Mesenchymal stem cell (in vitro differentiated cells and primary cell): ENCODE measurements at regions not wholly inside any gene's neighbourhood (a gene's known extent, or its start where the extent isn't known, plus 50 kb on each side); places are given as distances from the start of the nearest gene placed in this dataset.

Experiments used
- DNase-seq: peaks from one replicate; pipeline ENCODE4 v3.0.0-alpha.2; 2013
- H2AFZ ChIP-seq: one replicate; pipeline ENCODE4 v1.6.1; 2013; ENCODE audit warnings: low read depth, mild to moderate bottlenecking, control low read depth, inconsistent platforms, low read length, moderate library complexity
- H2AK5ac ChIP-seq: 2 replicates; pipeline ENCODE4 v1.6.1; 2013; ENCODE audit warnings: low read length, moderate library complexity, mild to moderate bottlenecking, inconsistent platforms; ENCODE audit not compliant: severe bottlenecking
- H2BK120ac ChIP-seq: one replicate; pipeline ENCODE4 v1.6.1; 2013; ENCODE audit warnings: low read depth, mild to moderate bottlenecking, inconsistent platforms, low read length, moderate library complexity
- H2BK12ac ChIP-seq, 2 experiments: one replicate each; pipeline ENCODE4 v1.6.1; 2013; ENCODE audit warnings: inconsistent platforms in 2 of 2, low read length in 2 of 2, mild to moderate bottlenecking in 2 of 2, moderate library complexity in 2 of 2, control low read depth in 1 of 2
- H2BK15ac ChIP-seq: one replicate; pipeline ENCODE4 v1.6.1; 2013; ENCODE audit warnings: mild to moderate bottlenecking, low read depth, inconsistent platforms; ENCODE audit not compliant: poor library complexity, severe bottlenecking
- H2BK5ac ChIP-seq: 2 replicates; pipeline ENCODE4 v1.6.1; 2013; ENCODE audit warnings: low read depth, mild to moderate bottlenecking, low read length, control low read depth, inconsistent platforms; ENCODE audit not compliant: poor library complexity, severe bottlenecking
- H3K14ac ChIP-seq, 2 experiments: one replicate each; pipeline ENCODE4 v1.6.1; 2013; ENCODE audit warnings: inconsistent platforms in 2 of 2, low read length in 2 of 2, control low read depth in 1 of 2, mild to moderate bottlenecking in 1 of 2, moderate library complexity in 1 of 2
- H3K18ac ChIP-seq, 2 experiments: one replicate each; pipeline ENCODE4 v1.6.1; 2013; ENCODE audit warnings: inconsistent platforms in 2 of 2, low read length in 2 of 2, control low read depth in 1 of 2, low read depth in 1 of 2, mild to moderate bottlenecking in 1 of 2
- H3K23ac ChIP-seq, 2 experiments: one replicate each; pipeline ENCODE4 v1.6.1; 2013; ENCODE audit warnings: inconsistent platforms in 2 of 2, low read length in 2 of 2, mild to moderate bottlenecking in 2 of 2, moderate library complexity in 2 of 2, control low read depth in 1 of 2
- H3K27ac ChIP-seq: 2 replicates; pipeline ENCODE4 v1.5.1; 2013; ENCODE audit warnings: mild to moderate bottlenecking, moderate library complexity, low read length, control low read depth, inconsistent platforms; ENCODE audit not compliant: poor library complexity, severe bottlenecking
- H3K27me3 ChIP-seq, 2 experiments: 2 replicates each; pipeline versions ENCODE4 v1.6.1 to v1.7.0; 2013; ENCODE audit warnings: low read length in 2 of 2, mild to moderate bottlenecking in 2 of 2, moderate library complexity in 2 of 2, control low read depth in 1 of 2, inconsistent platforms in 1 of 2; ENCODE audit not compliant: control insufficient read depth in 1 of 2, insufficient read depth in 1 of 2
- H3K36me3 ChIP-seq, 2 experiments: 2 replicates each; pipeline versions ENCODE4 v1.6.1 to v1.7.0; 2013; ENCODE audit warnings: low read length in 2 of 2, control low read depth in 1 of 2, inconsistent platforms in 1 of 2, low read depth in 1 of 2, mild to moderate bottlenecking in 1 of 2; ENCODE audit not compliant: insufficient read depth in 2 of 2, control insufficient read depth in 1 of 2
- H3K4ac ChIP-seq, 2 experiments: one replicate each; pipeline ENCODE4 v1.6.1; 2013; ENCODE audit warnings: inconsistent platforms in 2 of 2, low read length in 2 of 2, mild to moderate bottlenecking in 2 of 2, moderate library complexity in 2 of 2, control low read depth in 1 of 2, low read depth in 1 of 2
- H3K4me1 ChIP-seq: 2 replicates; pipeline ENCODE4 v1.6.1; 2013; ENCODE audit warnings: low read depth, low read length, control low read depth; ENCODE audit not compliant: control insufficient read depth, insufficient read depth
- H3K4me2 ChIP-seq: 2 replicates; pipeline ENCODE4 v1.6.1; 2013; ENCODE audit warnings: low read length, mild to moderate bottlenecking, inconsistent platforms; ENCODE audit not compliant: poor library complexity, severe bottlenecking
- H3K4me3 ChIP-seq, 2 experiments: 2 replicates each; pipeline versions ENCODE4 v1.5.1 to v1.7.0; 2013; ENCODE audit warnings: low read length in 2 of 2, mild to moderate bottlenecking in 2 of 2, control low read depth in 1 of 2, low read depth in 1 of 2; ENCODE audit not compliant: insufficient read depth in 1 of 2
- H3K79me1 ChIP-seq: replicated peaks from 2 replicates; pipeline ENCODE4 v1.6.1; 2013; ENCODE audit warnings: mild to moderate bottlenecking, control low read depth, low read length, inconsistent platforms; ENCODE audit not compliant: poor library complexity, severe bottlenecking
- H3K9ac ChIP-seq: 2 replicates; pipeline ENCODE4 v1.7.0; 2013; ENCODE audit warnings: mild to moderate bottlenecking, low read length, moderate library complexity
- H3K9me3 ChIP-seq: 2 replicates; pipeline ENCODE4 v1.7.0; 2013; ENCODE audit warnings: mild to moderate bottlenecking, low read length; ENCODE audit not compliant: control insufficient read depth
- H4K8ac ChIP-seq: one replicate; pipeline ENCODE4 v1.6.1; 2013; ENCODE audit warnings: inconsistent platforms, mild to moderate bottlenecking, low read length, moderate library complexity
- H4K91ac ChIP-seq: one replicate; pipeline ENCODE4 v1.6.1; 2013; ENCODE audit warnings: mild to moderate bottlenecking, low read length, inconsistent platforms
- WGBS: methylation state at CpG from one replicate; pipeline ENCODE4 v1.1.7; 2013; ENCODE audit warnings: mixed read lengths; 5-methylcytosine and 5-hydroxymethylcytosine counted together

DNA sequence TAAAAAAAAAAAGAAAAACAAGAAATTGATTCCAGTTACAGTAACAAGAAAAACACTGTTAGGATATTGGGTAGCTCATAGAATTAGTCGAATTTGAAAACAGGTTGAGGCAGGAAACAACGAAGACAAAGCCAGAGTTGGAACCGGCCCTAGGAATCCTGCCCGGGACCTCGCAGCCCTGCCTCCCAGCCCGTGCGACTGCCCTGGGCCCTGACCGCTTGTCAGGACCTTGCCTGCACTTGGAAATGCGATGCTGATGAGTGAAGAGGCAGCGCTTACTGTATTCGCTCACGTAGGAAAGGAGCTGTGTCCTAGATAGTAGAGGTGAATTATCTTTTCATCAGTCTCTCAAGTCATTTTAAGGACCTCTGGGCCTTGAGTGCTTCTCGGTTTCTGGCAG lies 611.7 kb upstream of the FAT1 start:
- H3K4ac ChIP-seq: no peak overlapping the region
- H2BK12ac ChIP-seq: no peak overlapping the region
- DNase-seq: no peak
- no peak overlapping the region for H3K4me2 ChIP-seq
- no peaks in the 10 kb centered on the region for H3K4me1 ChIP-seq
- H2BK5ac ChIP-seq: no peak overlapping the region
- H4K91ac ChIP-seq: no peak overlapping the region
- H2AFZ ChIP-seq: no peak overlapping the region
- no peak overlapping the region for H3K9ac ChIP-seq
- 94% methylated on average over 13 of the region's 13 CpGs for WGBS
- no peak overlapping the region for H2BK15ac ChIP-seq
- no peak overlapping the region for H3K27ac ChIP-seq
- H3K36me3 ChIP-seq: no peaks in the 10 kb centered on the region
- no peaks in the 10 kb centered on the region for H3K79me1 ChIP-seq
- H2BK120ac ChIP-seq: no peak overlapping the region
- peaks cover 11% of the 10 kb centered on the region for H3K9me3 ChIP-seq
- H3K23ac ChIP-seq: no peak overlapping the region
- H4K8ac ChIP-seq: no peak overlapping the region
- no peak overlapping the region for H3K4me3 ChIP-seq
- H3K14ac ChIP-seq: peak overlapping the region in 1 of 2 experiments; percentile 62
- no peaks in the 10 kb centered on the region for H3K27me3 ChIP-seq
- no peak overlapping the region for H2AK5ac ChIP-seq
- no peak overlapping the region for H3K18ac ChIP-seq

DNA sequence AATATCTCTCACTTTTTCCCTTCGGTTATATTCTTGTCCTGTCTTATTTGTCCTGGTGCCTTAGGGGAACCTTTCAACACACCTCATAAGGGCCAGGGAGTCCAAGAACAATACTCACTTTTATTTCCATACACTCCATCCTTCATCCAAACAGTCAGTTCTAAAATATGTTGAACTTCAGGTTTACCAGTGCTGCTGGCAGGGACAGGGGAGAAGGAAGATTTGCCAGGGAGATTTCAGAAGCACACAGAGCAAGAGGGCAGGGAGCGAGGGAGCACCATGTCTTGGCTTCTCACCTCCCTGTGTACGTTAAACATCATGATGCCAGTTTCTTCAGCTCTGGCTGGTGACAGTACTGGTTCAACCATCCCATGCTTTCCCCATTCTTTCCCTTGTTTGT lies 631.1 kb upstream of the FAT1 start:
- H3K18ac ChIP-seq: no peak overlapping the region

DNA sequence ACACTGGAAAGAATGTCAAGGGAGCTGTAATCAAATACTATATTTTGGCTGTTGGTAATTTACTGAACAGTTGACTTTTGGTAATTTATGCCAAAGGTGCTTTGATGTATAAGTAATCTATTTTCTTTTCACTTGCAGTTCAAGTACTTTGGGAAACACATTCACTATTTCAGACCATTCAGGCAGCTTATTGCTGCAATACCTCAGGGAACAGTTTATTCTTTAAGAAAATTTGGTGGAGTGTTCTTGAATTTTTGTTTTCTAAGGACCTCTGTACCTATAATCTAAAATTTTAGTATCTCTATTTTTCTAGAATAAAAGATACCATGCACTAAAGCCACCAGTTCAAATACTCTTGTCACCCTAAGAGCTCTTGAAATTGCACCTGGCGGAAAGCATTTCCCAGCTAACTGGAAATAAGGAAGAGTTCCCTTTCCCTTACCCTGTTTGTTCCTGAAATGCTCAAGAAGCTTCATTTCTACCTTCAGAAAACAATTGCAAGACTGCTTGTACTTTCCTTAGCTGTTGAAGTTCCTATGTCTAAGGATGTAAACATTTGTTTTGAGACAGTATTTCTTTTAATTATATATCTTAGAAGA lies 633.5 kb upstream of the FAT1 start:
- 92% methylated on average over 1 of the region's 1 CpG for WGBS
- H3K79me1 ChIP-seq: no peaks in the 10 kb centered on the region
- H3K27ac ChIP-seq: no peak overlapping the region

More for the DNA sequence above, 631.1 kb upstream of the FAT1 start:
- no peak overlapping the region for H3K27ac ChIP-seq
- H3K4me1 ChIP-seq: no peaks in the 10 kb centered on the region
- no peak for DNase-seq
- WGBS: 83% methylated on average over 3 of the region's 3 CpGs
- no peaks in the 10 kb centered on the region for H3K27me3 ChIP-seq
- H3K36me3 ChIP-seq: no peaks in the 10 kb centered on the region
- H2AFZ ChIP-seq: no peak overlapping the region
- H3K4me3 ChIP-seq: no peak overlapping the region
- no peak overlapping the region for H2BK120ac ChIP-seq
- no peak overlapping the region for H2AK5ac ChIP-seq
- no peak overlapping the region for H2BK15ac ChIP-seq
- H3K79me1 ChIP-seq: no peaks in the 10 kb centered on the region
- H4K91ac ChIP-seq: no peak overlapping the region
- no peak overlapping the region for H3K23ac ChIP-seq
- no peak overlapping the region for H2BK12ac ChIP-seq
- no peak overlapping the region for H3K9ac ChIP-seq
- no peak overlapping the region for H4K8ac ChIP-seq
- H2BK5ac ChIP-seq: no peak overlapping the region
- H3K14ac ChIP-seq: no peak overlapping the region
- H3K9me3 ChIP-seq: no peaks in the 10 kb centered on the region
- no peak overlapping the region for H3K4me2 ChIP-seq
- peak overlapping the region in 1 of 2 experiments; percentile 36 for H3K4ac ChIP-seq

DNA sequence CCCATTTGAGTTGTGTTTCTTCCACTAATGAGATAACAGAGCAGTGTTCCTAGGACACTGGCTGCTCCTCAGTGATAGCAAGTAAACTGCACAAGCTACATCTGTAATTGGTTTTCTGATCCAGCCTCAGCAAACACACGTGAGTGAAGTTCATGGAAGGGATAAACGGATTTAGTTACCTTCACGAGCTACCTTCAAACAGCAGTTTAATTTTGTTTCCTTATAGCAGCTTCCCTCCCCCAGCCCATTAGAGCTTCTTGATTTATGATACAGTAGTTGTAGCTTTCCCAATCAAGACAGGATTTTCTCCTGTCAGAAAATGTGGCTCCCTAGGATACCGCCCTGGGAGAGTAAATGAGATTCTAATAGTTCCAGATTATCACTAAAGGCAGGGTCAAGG lies 634.2 kb upstream of the FAT1 start:
- Histone ChIP-seq H3K27me3 (no peaks in the 10 kb centered on the region), H3K4me2 (no peak overlapping the region), H2BK15ac (no peak overlapping the region), H3K79me1 (no peaks in the 10 kb centered on the region), H2BK5ac (no peak overlapping the region), H3K36me3 (no peaks in the 10 kb centered on the region), H2AFZ (no peak overlapping the region), H3K14ac (no peak overlapping the region), H3K4me3 (no peak overlapping the region), H3K27ac (no peak overlapping the region), H3K18ac (no peak overlapping the region), H3K9me3 (no peaks in the 10 kb centered on the region), H4K91ac (no peak overlapping the region), H2AK5ac (no peak overlapping the region), H2BK12ac (no peak overlapping the region), H3K4me1 (peaks cover under 1% of the 10 kb centered on the region), H3K9ac (no peak overlapping the region), H3K23ac (no peak overlapping the region), H3K4ac (no peak overlapping the region), H2BK120ac (no peak overlapping the region), H4K8ac (no peak overlapping the region)
- no peak for DNase-seq
- WGBS: 81% methylated on average over 2 of the region's 4 CpGs

More for the DNA sequence above, 633.5 kb upstream of the FAT1 start:
- Histone ChIP-seq H3K9me3 (no peaks in the 10 kb centered on the region), H3K4me3 (no peak overlapping the region), H3K4me1 (no peaks in the 10 kb centered on the region), H3K4me2 (no peak overlapping the region), H3K36me3 (no peaks in the 10 kb centered on the region), H3K14ac (no peak overlapping the region), H2BK12ac (no peak overlapping the region), H3K4ac (no peak overlapping the region), H2BK5ac (no peak overlapping the region), H2AK5ac (no peak overlapping the region), H2AFZ (no peak overlapping the region), H4K8ac (no peak overlapping the region), H3K27me3 (no peaks in the 10 kb centered on the region), H4K91ac (no peak overlapping the region), H2BK15ac (no peak overlapping the region), H2BK120ac (no peak overlapping the region), H3K9ac (no peak overlapping the region), H3K18ac (no peak overlapping the region), H3K23ac (no peak overlapping the region)
- no peak for DNase-seq
